ENCODE measurements at regions not wholly inside any gene's neighbourhood (a gene's known extent, or its start where the extent isn't known, plus 50 kb on each side); places are given as distances from the start of the nearest gene placed in this dataset.

DNA sequence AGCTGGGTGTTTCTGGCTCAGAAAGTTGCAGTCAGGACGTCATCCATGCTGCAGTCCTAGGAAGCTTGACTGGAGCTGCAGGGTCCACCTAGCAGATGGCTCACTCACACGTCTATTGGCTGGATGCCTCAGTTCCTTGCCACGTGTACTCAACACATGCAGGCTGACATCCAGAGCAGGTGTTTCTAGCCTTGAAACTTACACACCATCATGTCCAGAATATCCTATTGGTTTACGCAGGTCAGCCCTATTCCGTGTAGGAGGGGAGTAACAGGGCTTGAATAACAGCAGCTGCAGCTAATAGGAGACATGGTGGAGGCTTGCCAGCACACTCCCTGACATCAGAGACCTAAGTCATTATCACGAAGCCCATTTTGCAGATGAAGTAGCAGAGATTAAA is 473.5 kb downstream of the ACTL7B start:
- no peaks in the 10 kb centered on the region for H3K79me2 ChIP-seq (ENCODE audit: control insufficient read depth, insufficient read depth, low read length)
- no peaks in the 10 kb centered on the region for H3K4me1 ChIP-seq (ENCODE audit: control insufficient read depth, extremely low read depth, insufficient read depth, low read length)
- H3K4me2 ChIP-seq (ENCODE audit: insufficient read depth, low read length): no peak overlapping the region
- no peak overlapping the region for H2AFZ ChIP-seq (ENCODE audit: low read depth, low read length)
- H4K20me1 ChIP-seq (replicated peaks; ENCODE audit: control insufficient read depth, extremely low read depth, insufficient read depth, low read length): no peaks in the 10 kb centered on the region
- H3K9ac ChIP-seq (replicated peaks; ENCODE audit: extremely low read depth, insufficient read depth, low read length): no peak overlapping the region
- dilution Hi-C loops (cut with MboI; ENCODE audit: extremely low pct_ligation_motif_present, low sequenced_read_pairs) (no loop called here), intact Hi-C loops (cut with micrococcal nuclease) (no loop called here)
- no TSS peak for BruUV-seq (replicated peaks)
- no peaks in the 10 kb centered on the region for H3K36me3 ChIP-seq (ENCODE audit: control insufficient read depth in 2 of 2, extremely low read depth in 1 of 2, insufficient read depth in 2 of 2, low read length in 2 of 2)
- no peaks in the 10 kb centered on the region for H3K27me3 ChIP-seq (ENCODE audit: control insufficient read depth in 2 of 2, insufficient read depth in 2 of 2, low read length in 2 of 2)
- H3K9me1 ChIP-seq (replicated peaks; ENCODE audit: control insufficient read depth, extremely low read depth, insufficient read depth, low read length): no peaks in the 10 kb centered on the region
- FAIRE-seq (no peak), DNase-seq (ENCODE audit: low read depth, low spot score) (no peak)
- no peak overlapping the region for H3K27ac ChIP-seq (ENCODE audit: insufficient read depth, low read depth, low read length)
- ChIA-PET POLR2A (no interaction called here), CTCF (no interaction called here)
- no peak for TF ChIP-seq FOS (IDR thresholded peaks at IDR 0.05; ENCODE audit: borderline replicate concordance, insufficient read depth, low read length)
- TF ChIP-seq GATA2 (IDR thresholded peaks at IDR 0.05; ENCODE audit: insufficient read depth, insufficient read length, low read depth, low read length): no peak
- TF ChIP-seq JUN (IDR thresholded peaks at IDR 0.05; ENCODE audit: borderline replicate concordance, insufficient read depth, insufficient read length, low read depth): no peak
- TF ChIP-seq, protein P1, sequence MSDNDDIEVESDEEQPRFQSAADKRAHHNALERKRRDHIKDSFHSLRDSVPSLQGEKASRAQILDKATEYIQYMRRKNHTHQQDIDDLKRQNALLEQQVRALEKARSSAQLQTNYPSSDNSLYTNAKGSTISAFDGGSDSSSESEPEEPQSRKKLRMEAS (IDR thresholded peaks at IDR 0.05; ENCODE audit: insufficient read depth, insufficient read length): no peak
- TF ChIP-seq, protein P2, sequence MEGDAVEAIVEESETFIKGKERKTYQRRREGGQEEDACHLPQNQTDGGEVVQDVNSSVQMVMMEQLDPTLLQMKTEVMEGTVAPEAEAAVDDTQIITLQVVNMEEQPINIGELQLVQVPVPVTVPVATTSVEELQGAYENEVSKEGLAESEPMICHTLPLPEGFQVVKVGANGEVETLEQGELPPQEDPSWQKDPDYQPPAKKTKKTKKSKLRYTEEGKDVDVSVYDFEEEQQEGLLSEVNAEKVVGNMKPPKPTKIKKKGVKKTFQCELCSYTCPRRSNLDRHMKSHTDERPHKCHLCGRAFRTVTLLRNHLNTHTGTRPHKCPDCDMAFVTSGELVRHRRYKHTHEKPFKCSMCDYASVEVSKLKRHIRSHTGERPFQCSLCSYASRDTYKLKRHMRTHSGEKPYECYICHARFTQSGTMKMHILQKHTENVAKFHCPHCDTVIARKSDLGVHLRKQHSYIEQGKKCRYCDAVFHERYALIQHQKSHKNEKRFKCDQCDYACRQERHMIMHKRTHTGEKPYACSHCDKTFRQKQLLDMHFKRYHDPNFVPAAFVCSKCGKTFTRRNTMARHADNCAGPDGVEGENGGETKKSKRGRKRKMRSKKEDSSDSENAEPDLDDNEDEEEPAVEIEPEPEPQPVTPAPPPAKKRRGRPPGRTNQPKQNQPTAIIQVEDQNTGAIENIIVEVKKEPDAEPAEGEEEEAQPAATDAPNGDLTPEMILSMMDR (IDR thresholded peaks at IDR 0.05; ENCODE audit: extremely low read depth in 1 of 2, insufficient read depth in 1 of 2, low read depth in 1 of 2, low read length in 2 of 2): no peak
- TF ChIP-seq MYC (IDR thresholded peaks at IDR 0.05; ENCODE audit: low read depth, low read length): no peak
- no peak for TF ChIP-seq POLR2AphosphoS5 (IDR thresholded peaks at IDR 0.05; ENCODE audit: insufficient read depth, low read depth, low read length)
- no peak for TF ChIP-seq EZH2 (IDR thresholded peaks at IDR 0.05; ENCODE audit: borderline replicate concordance, low read depth, low read length, severe bottlenecking)
- TF ChIP-seq POLR2A (IDR thresholded peaks at IDR 0.05; ENCODE audit: low read depth, low read length): no peak
- H3K9me3 ChIP-seq (replicated peaks; ENCODE audit: control insufficient read depth, insufficient read depth, low read length): no peaks in the 10 kb centered on the region
- no peak overlapping the region for H3K4me3 ChIP-seq (replicated peaks in 1 of 3; ENCODE audit: insufficient read depth in 1 of 3, low read depth in 1 of 3, low read length in 3 of 3)

Measured in endothelial cell of umbilical vein (primary cell).